ENCODE measurements at regions not wholly inside any gene's neighbourhood (a gene's known extent, or its start where the extent isn't known, plus 50 kb on each side); places are given as distances from the start of the nearest gene placed in this dataset.
"Not testable (repeated sequence)": the region's sequence is repeated elsewhere in the genome, so short reads cannot be mapped to it uniquely, and the experiment has no call there.

- DNase-seq (ENCODE audit: low read depth in 1 of 2, low spot score in 1 of 2) = no peak
Measured at GRCh38 chr7:4319280-4319679, 362.8 kb upstream of the FOXK1 start.

DNA sequence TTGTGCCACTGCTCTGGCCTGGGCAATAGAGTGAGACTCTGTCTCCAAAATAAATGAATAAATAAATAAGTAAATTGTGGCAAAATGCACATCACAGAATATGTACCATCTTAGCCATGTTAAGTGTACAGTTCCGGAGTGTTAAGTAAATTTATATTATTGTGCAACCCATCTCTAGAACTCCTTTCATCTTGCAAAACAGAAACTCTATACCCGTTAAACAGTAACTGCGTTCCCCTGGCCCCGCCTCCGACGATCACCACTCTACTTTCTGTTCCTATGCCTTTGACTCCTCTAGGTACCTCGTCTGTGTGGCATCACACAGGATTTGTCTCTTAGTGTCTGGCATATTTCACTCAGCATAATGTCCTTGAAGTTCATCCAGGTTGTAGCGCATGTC is 356.4 kb upstream of the FOXK1 start:
- no peak for DNase-seq (ENCODE audit: low read depth in 1 of 2, low spot score in 1 of 2)

- DNase-seq (ENCODE audit: low read depth in 1 of 2, low spot score in 1 of 2) = no peak
Measured at GRCh38 chr7:4331711-4332110, 350.4 kb upstream of the FOXK1 start.

GRCh38 chr7:4338556-4338955 is 343.5 kb upstream of the FOXK1 start:
- DNase-seq (ENCODE audit: low read depth in 1 of 2, low spot score in 1 of 2) = no peak

DNA sequence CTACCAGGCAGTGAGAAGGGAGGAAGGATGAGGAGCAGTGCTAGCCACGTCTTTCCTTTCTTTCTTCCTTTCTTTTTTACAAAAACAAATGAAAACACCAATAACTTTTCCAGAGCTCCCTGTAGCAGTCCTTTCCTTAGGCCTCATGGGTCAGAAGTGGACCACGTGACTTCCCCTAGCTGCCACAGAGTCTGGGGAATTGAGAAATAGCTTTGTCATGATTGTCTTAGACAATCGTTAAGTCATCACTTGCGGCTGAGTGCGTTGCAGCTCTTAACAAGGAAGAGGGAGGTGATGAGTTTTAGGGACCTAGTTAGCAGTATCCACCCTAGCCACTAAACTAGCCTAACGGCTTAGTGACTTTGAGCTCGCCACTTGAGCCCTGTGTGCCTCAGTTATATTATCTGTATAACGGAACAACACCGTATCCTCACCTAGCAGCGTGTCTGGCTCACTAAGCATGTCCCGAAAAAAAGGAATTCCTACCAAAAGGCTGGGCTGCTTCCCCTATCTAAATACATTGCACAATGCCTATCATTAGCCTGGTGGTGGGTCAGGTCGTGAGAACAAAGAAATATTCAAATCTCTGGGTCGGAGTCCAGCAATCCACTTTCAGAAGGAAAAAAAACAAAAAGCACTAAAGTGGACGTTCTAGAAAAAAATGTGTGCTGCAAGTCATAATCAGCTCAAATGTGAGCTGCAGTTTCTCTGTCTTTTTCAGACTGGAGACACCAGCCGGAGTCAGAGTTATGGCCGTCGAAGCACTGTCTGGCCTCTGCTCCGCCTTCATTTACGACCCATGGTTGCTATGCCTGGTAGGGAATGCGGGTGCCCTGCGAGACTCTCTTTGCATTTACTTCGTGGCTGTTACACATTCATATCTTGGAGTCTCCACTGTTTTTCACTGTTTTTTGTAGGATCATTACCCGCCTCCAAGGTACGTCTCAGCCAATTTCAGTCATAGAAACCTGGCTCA is 338.5 kb upstream of the FOXK1 start:
- DNase-seq (ENCODE audit: low read depth in 1 of 2, low spot score in 1 of 2) = no peak

DNA sequence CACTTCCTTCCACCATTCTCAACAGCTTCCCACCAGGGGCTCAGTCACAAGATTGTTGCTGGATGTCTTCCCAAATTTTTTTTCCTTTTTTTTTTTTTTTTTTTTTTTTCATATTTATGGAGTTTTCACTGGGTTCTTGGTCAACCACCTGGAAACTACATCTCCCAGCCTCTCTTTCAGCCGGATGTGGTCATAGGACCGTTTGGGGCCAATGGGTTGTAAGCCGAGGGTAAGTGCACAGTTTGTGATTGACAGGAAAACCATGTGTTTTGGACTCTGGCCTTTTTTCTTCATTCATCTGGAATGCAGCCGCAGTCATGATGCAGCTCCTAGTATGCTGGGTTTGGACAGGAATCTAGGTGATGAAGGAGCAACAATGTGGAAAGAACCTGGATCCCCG is 337.1 kb upstream of the FOXK1 start:
- no peak for DNase-seq (ENCODE audit: low read depth in 1 of 2, low spot score in 1 of 2)

DNA sequence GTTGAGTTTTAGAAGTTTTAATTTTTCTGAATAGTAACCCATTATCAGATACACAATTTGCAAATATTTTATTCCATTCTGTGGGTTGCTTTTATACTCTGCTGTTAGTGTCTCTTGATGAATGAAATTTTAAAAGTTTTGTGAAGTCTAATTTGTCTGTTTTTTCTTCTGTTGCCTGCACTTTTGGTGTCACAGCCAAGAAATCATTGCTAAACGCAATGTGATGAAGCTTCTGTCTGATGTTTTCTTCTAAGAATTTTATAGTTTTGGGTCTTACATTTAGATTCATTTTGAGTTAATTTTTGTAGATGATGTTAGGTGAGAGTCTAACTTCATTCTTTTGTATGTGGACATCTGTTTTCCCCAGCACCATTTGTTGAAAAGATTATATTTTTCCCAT is 330.0 kb upstream of the FOXK1 start:
- no peak for DNase-seq (ENCODE audit: low read depth in 1 of 2, low spot score in 1 of 2)

DNA sequence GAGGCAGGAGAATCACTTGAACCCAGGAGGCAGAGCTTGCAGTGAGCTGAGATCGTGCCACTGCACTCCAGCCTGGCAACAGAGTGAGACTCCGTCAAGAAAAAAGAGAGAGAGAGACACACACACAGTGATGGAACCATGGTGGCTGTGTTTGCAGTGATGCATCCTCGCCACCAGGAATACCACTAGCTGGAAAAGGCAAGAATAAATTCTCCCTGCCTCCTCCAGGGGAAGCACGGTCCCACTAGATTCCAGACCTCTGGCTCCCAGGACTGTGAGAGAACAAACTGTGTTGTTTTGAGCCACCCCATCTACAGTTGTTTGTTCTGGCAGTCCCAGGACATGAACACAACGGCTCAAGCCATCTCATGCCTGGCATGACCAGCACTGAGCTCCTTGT is 320.3 kb upstream of the FOXK1 start:
- no peak for DNase-seq (ENCODE audit: low read depth in 1 of 2, low spot score in 1 of 2)

DNA sequence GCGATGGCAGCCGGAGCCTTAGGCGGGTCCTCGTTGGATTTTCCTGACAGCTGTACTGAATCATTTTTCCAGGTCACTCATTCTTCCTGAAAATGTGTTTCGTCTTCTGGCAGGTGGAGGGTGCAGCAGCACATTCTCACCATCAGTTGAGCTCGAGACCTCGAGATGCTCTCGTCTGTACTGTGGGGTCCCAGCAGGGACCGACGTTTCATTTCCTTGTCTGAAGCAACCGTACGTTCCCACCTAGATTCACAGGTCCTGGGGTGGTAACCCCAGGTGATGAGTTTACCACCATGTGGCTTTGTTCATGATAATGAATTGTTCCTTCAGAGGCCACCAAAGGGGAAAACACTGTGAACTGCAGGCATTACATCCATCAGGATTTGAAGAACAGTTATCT is 298.5 kb upstream of the FOXK1 start:
- DNase-seq (ENCODE audit: low read depth in 1 of 2, low spot score in 1 of 2) = no peak

DNA sequence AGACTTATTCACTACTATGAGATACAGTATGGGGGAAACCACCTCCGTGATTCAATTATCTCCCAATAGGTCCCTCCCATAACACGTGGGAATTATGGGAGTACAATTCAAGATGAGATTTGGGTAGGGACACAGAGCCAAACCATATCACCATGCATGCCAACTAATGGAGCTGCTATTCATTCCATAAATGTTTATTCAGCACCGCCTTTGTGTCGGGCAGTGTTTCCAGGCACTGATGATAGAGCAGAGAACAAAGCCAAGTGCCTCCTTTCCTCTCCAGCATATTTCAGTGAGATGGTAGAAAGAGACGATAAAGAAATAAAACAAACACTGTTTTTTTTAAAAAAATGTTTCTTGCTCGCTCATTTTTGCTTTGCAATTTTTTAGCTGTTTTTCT is 295.9 kb upstream of the FOXK1 start:
- no peak for DNase-seq (ENCODE audit: low read depth in 1 of 2, low spot score in 1 of 2)

DNA sequence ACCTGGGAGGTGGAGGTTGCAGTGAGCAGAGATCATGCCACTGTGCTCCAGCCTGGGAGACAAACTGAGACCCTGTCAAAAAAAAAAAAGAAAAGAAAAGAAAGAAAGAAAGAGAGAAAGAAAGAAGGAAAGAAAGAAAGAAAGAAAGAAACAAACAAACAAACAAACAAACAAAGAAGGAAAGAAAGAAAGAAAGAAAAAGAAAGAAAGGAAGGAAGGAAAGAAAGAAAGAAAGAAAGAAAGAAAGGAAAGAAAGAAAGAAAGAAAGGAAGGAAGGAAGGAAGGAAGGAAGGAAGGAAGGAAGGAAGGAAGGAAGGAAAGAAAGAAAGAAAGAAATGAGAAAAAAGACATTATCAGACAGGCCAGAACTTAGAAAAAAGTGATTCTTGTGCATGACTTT is 291.0 kb upstream of the FOXK1 start:
- not testable (repeated sequence) for DNase-seq (ENCODE audit: low read depth in 1 of 2, low spot score in 1 of 2)

DNA sequence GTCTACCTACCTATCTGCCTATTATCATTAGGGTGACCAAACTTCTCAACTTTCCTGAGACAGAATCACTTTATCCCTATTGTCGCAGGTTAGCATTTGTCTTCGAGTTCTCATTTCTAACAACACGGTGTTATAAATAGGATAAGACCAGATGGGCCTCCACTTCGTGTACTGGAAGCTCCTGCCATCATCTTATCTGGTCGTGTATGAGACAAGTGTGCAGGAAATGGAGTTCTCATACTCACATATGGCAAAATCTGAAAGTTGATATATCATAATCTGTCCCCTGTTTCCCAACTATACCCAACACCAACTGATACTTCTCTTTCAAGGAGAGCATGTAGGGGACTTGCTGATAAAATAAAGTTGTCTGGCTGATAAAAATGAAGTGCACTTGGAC is 287.4 kb upstream of the FOXK1 start:
- DNase-seq (ENCODE audit: low read depth in 1 of 2, low spot score in 1 of 2) = no peak

GRCh38 chr7:4399121-4399520 is 283.0 kb upstream of the FOXK1 start:
- no peak for DNase-seq (ENCODE audit: low read depth in 1 of 2, low spot score in 1 of 2)

DNA sequence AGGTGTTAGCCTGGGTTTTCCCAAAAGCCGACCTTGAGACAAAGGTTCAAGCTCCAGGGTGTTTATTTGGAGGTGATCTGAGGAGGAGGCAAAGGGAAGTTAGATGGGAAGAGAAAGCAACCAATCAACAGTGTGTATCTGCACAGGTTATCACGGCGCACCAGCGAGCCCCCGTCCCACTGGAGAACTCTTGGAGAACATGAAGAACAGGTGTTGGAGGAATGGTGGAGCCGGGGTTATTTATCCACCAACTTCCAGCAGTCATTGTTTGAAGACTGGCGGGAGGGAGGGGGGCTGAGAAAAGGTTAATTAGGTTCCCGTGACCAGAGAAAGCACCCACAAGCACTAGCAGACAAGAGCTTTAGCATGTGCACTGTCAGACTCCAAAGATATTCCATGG is 282.5 kb upstream of the FOXK1 start:
- no peak for DNase-seq (ENCODE audit: low read depth in 1 of 2, low spot score in 1 of 2)

GRCh38 chr7:4406288-4407058 is 275.6 kb upstream of the FOXK1 start:
- DNase-seq (ENCODE audit: low read depth in 1 of 2, low spot score in 1 of 2) = no peak

GRCh38 chr7:4409946-4410345 is 272.1 kb upstream of the FOXK1 start:
- DNase-seq (ENCODE audit: low read depth in 1 of 2, low spot score in 1 of 2) = no peak

DNA sequence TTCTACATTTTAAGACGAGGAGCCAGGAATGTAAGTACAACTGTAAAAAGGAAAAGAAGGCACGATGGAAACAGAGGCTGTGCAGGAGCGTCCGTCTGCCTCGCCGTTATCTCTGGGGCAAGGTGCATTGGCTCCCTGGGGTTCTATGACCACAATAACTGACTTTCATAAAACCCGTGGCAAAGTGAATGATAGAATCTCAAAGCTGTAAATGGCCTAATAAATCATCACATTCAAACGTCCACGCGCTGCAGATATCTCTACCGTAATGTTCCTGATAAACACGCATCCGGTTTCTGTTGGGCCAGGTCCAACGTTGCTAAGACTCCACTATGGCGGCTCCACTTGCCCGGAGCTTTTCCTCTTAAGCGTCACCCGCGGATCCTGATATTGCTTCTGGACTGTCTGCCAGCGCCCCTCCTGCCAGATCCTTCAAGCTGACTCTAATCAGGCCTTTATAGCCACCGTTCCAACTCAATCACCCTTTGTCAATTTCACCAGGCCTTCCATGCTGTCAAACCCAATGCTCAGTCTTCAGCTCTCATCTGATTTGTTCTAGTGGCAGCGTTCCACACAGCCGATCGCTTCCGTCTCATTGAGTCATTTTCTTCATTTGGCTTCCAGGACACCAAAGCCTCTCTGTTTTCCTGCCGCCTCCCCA is 265.6 kb upstream of the FOXK1 start:
- DNase-seq (ENCODE audit: low read depth in 1 of 2, low spot score in 1 of 2) = no peak

- DNase-seq (ENCODE audit: low read depth in 1 of 2, low spot score in 1 of 2) = no peak
Measured at GRCh38 chr7:4428526-4428925, 253.6 kb upstream of the FOXK1 start.

- DNase-seq (ENCODE audit: low read depth in 1 of 2, low spot score in 1 of 2) = no peak
Measured at GRCh38 chr7:4430227-4430626, 251.9 kb upstream of the FOXK1 start.

GRCh38 chr7:4434306-4434705 is 247.8 kb upstream of the FOXK1 start:
- no peak for DNase-seq (ENCODE audit: low read depth in 1 of 2, low spot score in 1 of 2)

GRCh38 chr7:4436361-4436895 is 245.7 kb upstream of the FOXK1 start:
- no peak for DNase-seq (ENCODE audit: low read depth in 1 of 2, low spot score in 1 of 2)

GRCh38 chr7:4436936-4437335 is 245.2 kb upstream of the FOXK1 start:
- no peak for DNase-seq (ENCODE audit: low read depth in 1 of 2, low spot score in 1 of 2)
